Esophagus muscularis mucosa (tissue), 4 donors: ENCODE measurements at regions not wholly inside any gene's neighbourhood (a gene's known extent, or its start where the extent isn't known, plus 50 kb on each side); places are given as distances from the start of the nearest gene placed in this dataset.
"Not testable (repeated sequence)": the region's sequence is repeated elsewhere in the genome, so short reads cannot be mapped to it uniquely, and the experiment has no call there.

Experiments used
- DNase-seq: peaks from one replicate; pipeline ENCODE4 v3.0.0-alpha.2; 2017; ENCODE audit errors: extremely low spot score
- H3K27ac ChIP-seq, 4 donors: fragments of 200-600 bp; sonication (generic); replicated peaks in 1 of 4; 1 replicate in 3 of 4; 2 replicates in 1 of 4; pipeline ENCODE4 v1.5.1; 2016 to 2019; ENCODE audit warnings: mild to moderate bottlenecking in 1 of 4
- H3K27me3 ChIP-seq, 4 donors: fragments of 200-600 bp; sonication (generic); one replicate each; pipeline versions ENCODE4 v1.5.1 to v1.6.0; 2016 to 2019
- H3K36me3 ChIP-seq, 4 donors: fragments of 200-600 bp; sonication (generic); one replicate each; pipeline ENCODE4 v1.5.1; 2016 to 2019
- H3K4me1 ChIP-seq, 4 donors: fragments of 200-600 bp; sonication (generic); one replicate each; pipeline ENCODE4 v1.5.1; 2016 to 2019
- H3K4me3 ChIP-seq, 4 donors: fragments of 200-600 bp; sonication (generic); 1 replicate in 2 of 4; 2 replicates in 2 of 4; pipeline ENCODE4 v1.5.1; 2016 to 2019; ENCODE audit warnings: mild to moderate bottlenecking in 4 of 4, moderate library complexity in 1 of 4
- H3K9me3 ChIP-seq, 4 donors: fragments of 200-600 bp; sonication (generic); 1 replicate in 3 of 4; 2 replicates in 1 of 4; pipeline ENCODE4 v1.5.1; 2016 to 2019
- EP300 ChIP-seq: sonication (generic); formaldehyde crosslinking; IDR thresholded peaks from one replicate; pipeline ENCODE4 v1.6.1; 2017; ENCODE audit warnings: antibody characterized with exemption
- POLR2A ChIP-seq: fragments of 450-650 bp; IDR thresholded peaks from one replicate; pipeline ENCODE4 v1.6.1; 2017; ENCODE audit warnings: antibody characterized with exemption, moderate library complexity, mild to moderate bottlenecking, low read depth
- POLR2AphosphoS5 ChIP-seq, 2 donors: sonication (generic); formaldehyde crosslinking; IDR thresholded peaks; one replicate each; pipeline ENCODE4 v1.6.1; 2017; ENCODE audit warnings: antibody characterized with exemption in 2 of 2
- WGBS: methylation state at CpG from one replicate; pipeline ENCODE4 v1.1.5; 2018; 5-methylcytosine and 5-hydroxymethylcytosine counted together
- intact Hi-C: fragments of 100-400 bp; cut with DNase I; formaldehyde crosslinking; loops from one replicate; pipeline ENCODE4 v1.15.1; 2023
- TF ChIP-seq, protein P1 (sequence below), 3 experiments: fragments of 200-600 bp in 2 of 3; fragments of 450-650 bp in 1 of 3; sonication (generic) in 2 of 3; IDR thresholded peaks; one replicate each; pipeline ENCODE4 v1.5.1; 2017 to 2019; ENCODE audit warnings: antibody characterized with exemption in 3 of 3, mild to moderate bottlenecking in 2 of 3, moderate library complexity in 1 of 3

DNA sequence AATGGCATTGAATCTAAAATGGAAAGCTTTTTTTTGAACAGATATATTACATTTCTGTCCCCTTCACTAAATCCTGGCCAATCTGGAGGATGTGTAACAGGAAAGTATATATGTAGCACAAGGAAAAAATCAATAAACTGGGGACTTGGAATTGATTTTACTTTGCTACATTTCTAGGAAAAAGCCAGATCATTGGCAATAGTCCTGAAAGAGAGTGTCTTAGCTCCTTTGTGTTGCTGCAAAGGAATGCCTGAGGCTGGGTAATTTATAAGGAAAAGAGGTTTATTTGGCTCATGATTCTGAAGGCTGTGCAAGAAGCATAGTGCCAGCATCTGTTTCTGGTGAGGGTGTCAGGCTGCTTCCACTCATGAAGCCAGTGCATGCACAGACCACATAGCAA, 574.9 kb downstream of the HTR1B start:
- H3K27ac ChIP-seq, result no peak overlapping the region
- DNase-seq, result no peak
- no peaks in the 10 kb centered on the region for H3K4me1 ChIP-seq
- H3K9me3 ChIP-seq, result peaks cover 0 to 4% (median 0%) of the 10 kb centered on the region in 4 donors
- no peak overlapping the region for H3K4me3 ChIP-seq
- intact Hi-C loops, result no loop called here
- H3K27me3 ChIP-seq, result no peaks in the 10 kb centered on the region
- TF ChIP-seq POLR2AphosphoS5 (IDR thresholded peaks at IDR 0.05) (no peak), POLR2A (no peak), EP300 (no peak)
- TF ChIP-seq, protein P1, sequence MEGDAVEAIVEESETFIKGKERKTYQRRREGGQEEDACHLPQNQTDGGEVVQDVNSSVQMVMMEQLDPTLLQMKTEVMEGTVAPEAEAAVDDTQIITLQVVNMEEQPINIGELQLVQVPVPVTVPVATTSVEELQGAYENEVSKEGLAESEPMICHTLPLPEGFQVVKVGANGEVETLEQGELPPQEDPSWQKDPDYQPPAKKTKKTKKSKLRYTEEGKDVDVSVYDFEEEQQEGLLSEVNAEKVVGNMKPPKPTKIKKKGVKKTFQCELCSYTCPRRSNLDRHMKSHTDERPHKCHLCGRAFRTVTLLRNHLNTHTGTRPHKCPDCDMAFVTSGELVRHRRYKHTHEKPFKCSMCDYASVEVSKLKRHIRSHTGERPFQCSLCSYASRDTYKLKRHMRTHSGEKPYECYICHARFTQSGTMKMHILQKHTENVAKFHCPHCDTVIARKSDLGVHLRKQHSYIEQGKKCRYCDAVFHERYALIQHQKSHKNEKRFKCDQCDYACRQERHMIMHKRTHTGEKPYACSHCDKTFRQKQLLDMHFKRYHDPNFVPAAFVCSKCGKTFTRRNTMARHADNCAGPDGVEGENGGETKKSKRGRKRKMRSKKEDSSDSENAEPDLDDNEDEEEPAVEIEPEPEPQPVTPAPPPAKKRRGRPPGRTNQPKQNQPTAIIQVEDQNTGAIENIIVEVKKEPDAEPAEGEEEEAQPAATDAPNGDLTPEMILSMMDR (IDR thresholded peaks at IDR 0.05), result no peak
- no peaks in the 10 kb centered on the region for H3K36me3 ChIP-seq

DNA sequence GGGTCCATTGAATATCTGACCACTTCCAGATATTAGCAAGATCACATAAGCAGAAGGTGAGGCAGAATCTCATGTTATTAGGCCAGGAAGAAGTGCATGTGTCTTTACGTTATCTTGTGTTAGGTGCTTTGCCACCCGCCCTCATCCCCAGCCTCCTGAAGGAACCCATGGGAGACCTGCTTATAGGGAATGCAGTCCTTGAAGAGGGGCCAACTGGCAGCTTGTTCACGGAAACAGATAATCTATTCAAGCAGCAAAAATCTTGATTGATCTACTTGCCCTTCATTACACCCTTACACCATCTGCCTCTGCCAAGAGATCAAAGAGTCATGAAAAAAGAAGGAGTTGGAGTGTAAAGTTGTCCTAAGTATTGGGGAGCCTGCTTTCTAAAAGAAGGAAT, 576.4 kb downstream of the HTR1B start:
- H3K27ac ChIP-seq, result no peak overlapping the region
- H3K9me3 ChIP-seq, result no peaks in the 10 kb centered on the region
- intact Hi-C loops, result no loop called here
- no peaks in the 10 kb centered on the region for H3K4me1 ChIP-seq
- H3K4me3 ChIP-seq, result no peak overlapping the region
- no peaks in the 10 kb centered on the region for H3K27me3 ChIP-seq
- H3K36me3 ChIP-seq, result no peaks in the 10 kb centered on the region
- 86% methylated on average over 3 of the region's 3 CpGs for WGBS
- TF ChIP-seq POLR2A, result no peak
- TF ChIP-seq, protein P1 (IDR thresholded peaks at IDR 0.05), result no peak
- no peak for TF ChIP-seq POLR2AphosphoS5 (IDR thresholded peaks at IDR 0.05)
- TF ChIP-seq EP300, result no peak
- no peak for DNase-seq

GRCh38 chr6:76885861-76886301, 577.4 kb downstream of the HTR1B start:
- TF ChIP-seq POLR2A (no peak), EP300 (no peak), POLR2AphosphoS5 (IDR thresholded peaks at IDR 0.05) (no peak)
- TF ChIP-seq, protein P1 (IDR thresholded peaks at IDR 0.05), result no peak
- no peaks in the 10 kb centered on the region for H3K9me3 ChIP-seq
- H3K4me1 ChIP-seq, result no peaks in the 10 kb centered on the region
- no peak overlapping the region for H3K27ac ChIP-seq
- 31% methylated on average over 2 of the region's 2 CpGs for WGBS
- intact Hi-C loops, result no loop called here
- H3K4me3 ChIP-seq, result no peak overlapping the region
- H3K36me3 ChIP-seq, result no peaks in the 10 kb centered on the region
- H3K27me3 ChIP-seq, result no peaks in the 10 kb centered on the region
- DNase-seq, result no peak

DNA sequence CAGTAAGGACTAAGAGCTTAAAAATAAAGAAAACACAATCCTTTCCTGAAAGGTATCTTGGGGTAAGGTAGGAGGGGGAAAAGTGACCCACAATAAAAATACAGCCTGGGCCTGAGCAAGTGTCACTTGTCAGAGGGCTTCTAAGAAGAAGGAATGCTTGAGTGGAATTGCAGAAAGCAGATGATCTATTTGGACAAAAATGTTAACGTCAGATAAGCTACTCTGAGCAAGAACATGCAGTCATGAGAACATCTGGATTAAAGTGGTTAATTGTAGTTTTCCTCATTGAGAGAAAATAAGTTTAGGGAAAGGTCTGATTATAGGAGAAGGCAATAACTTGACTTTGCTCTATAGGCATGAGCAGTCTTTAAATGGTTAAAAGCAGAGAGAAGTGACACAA, 581.9 kb downstream of the HTR1B start:
- Histone ChIP-seq H3K36me3 (no peaks in the 10 kb centered on the region), H3K27me3 (no peaks in the 10 kb centered on the region), H3K4me3 (no peak overlapping the region), H3K4me1 (no peaks in the 10 kb centered on the region), H3K9me3 (no peaks in the 10 kb centered on the region), H3K27ac (no peak overlapping the region)
- DNase-seq, result no peak
- intact Hi-C loops, result no loop called here
- 73% methylated on average over 1 of the region's 1 CpG for WGBS
- TF ChIP-seq EP300 (no peak), POLR2AphosphoS5 (IDR thresholded peaks at IDR 0.05) (no peak)

DNA sequence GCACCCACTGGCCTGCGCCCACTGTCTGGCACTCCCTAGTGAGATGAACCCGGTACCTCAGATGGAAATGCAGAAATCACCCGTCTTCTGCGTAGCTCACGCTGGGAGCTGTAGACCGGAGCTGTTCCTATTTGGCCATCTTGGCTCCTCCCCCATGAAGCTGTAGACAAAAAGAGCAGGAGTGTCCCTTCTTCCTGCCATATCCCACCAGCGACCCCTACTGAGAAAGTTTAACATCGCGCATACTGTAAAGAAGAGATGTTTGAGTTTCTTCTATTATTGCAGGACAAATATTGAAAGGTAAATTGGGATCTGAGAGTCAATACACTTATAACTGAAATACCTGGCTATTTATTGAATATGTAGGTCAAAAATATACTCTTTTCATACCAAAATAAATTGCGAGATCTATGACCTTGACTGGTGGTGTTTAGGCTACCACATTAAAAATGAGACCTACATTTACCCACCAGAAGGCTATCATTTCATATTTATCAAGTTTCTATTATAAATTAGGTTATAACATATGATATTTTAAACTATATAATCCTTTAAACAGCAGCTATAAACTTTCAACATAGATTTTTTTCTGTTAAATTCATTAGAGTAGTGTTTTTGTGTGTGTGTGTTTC, 586.3 kb downstream of the HTR1B start:
- Histone ChIP-seq H3K4me1 (no peaks in the 10 kb centered on the region), H3K36me3 (no peaks in the 10 kb centered on the region), H3K27ac (no peak overlapping the region), H3K4me3 (peak overlapping the region in 1 of 4 donors; percentile 17), H3K9me3 (no peaks in the 10 kb centered on the region), H3K27me3 (no peaks in the 10 kb centered on the region)
- intact Hi-C loops, result no loop called here
- TF ChIP-seq, protein P1 (IDR thresholded peaks at IDR 0.05), result peak; percentile 20 to 41 (median 21)
- TF ChIP-seq POLR2AphosphoS5 (IDR thresholded peaks at IDR 0.05), result no peak
- WGBS, result 56% methylated on average over 5 of the region's 10 CpGs
- DNase-seq, result no peak

DNA sequence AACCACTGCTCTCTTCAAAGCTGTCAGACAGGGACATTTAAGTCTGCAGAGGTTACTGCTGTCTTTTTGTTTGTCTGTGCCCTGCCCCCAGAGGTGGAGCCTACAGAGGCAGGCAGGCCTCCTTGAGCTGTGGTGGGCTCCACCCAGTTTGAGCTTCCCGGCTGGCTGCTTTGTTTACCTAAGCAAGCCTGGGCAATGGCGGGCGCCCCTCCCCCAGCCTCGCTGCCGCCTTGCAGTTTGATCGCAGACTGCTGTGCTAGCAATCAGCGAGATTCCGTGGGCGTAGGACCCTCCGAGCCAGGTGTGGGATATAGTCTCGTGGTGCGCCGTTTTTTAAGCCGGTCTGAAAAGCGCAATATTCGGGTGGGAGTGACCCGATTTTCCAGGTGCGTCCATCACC, 586.9 kb downstream of the HTR1B start:
- H3K36me3 ChIP-seq, DNase-seq, H3K4me1 ChIP-seq, intact Hi-C loops, H3K9me3 ChIP-seq, H3K27ac ChIP-seq, H3K27me3 ChIP-seq: not testable (repeated sequence)
- WGBS, result no CpG with 5 or more reads among the region's 18 CpGs
- peak overlapping the region in 1 of 4 donors; percentile 17 for H3K4me3 ChIP-seq
